NB4 (cell line): ENCODE measurements at regions not wholly inside any gene's neighbourhood (a gene's known extent, or its start where the extent isn't known, plus 50 kb on each side); places are given as distances from the start of the nearest gene placed in this dataset.

ENCODE experiments used
- DNase-seq: peaks from one replicate; pipeline ENCODE4 v3.0.0; 2010; ENCODE audit warnings: low read depth
- H3K4me3 ChIP-seq: one replicate; pipeline ENCODE4 v1.5.1; 2011; ENCODE audit warnings: mild to moderate bottlenecking, low read depth, low read length, moderate library complexity
- CTCF ChIP-seq: IDR thresholded peaks from one replicate; pipeline ENCODE4 v1.5.1; 2012; ENCODE audit warnings: low read depth, low read length
- MYC ChIP-seq: IDR thresholded peaks from 2 replicates; pipeline ENCODE4 v1.6.1; 2011; ENCODE audit warnings: low read depth, low read length
- POLR2A ChIP-seq: IDR thresholded peaks from 2 replicates; pipeline ENCODE4 v1.6.1; 2011; ENCODE audit warnings: mild to moderate bottlenecking; ENCODE audit not compliant: insufficient read length; ENCODE audit errors: extremely low read depth
- TF ChIP-seq, protein P1 (sequence below): IDR thresholded peaks from 2 replicates; pipeline ENCODE4 v1.6.1; 2011; ENCODE audit warnings: low read depth, low read length

GRCh38 chr5:2283481-2284045, 400.8 kb upstream of the IRX4 start:
- no peak overlapping the region for H3K4me3 ChIP-seq
- TF ChIP-seq POLR2A (no peak), CTCF (no peak), MYC (no peak)
- TF ChIP-seq, protein P1, sequence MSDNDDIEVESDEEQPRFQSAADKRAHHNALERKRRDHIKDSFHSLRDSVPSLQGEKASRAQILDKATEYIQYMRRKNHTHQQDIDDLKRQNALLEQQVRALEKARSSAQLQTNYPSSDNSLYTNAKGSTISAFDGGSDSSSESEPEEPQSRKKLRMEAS, result no peak
- DNase-seq, result no peak

GRCh38 chr5:2282893-2283292, 400.2 kb upstream of the IRX4 start:
- no peak for DNase-seq
- H3K4me3 ChIP-seq, result no peak overlapping the region
- TF ChIP-seq, protein P1, result no peak
- TF ChIP-seq CTCF, result no peak
- TF ChIP-seq POLR2A, result no peak
- TF ChIP-seq MYC, result no peak

DNA sequence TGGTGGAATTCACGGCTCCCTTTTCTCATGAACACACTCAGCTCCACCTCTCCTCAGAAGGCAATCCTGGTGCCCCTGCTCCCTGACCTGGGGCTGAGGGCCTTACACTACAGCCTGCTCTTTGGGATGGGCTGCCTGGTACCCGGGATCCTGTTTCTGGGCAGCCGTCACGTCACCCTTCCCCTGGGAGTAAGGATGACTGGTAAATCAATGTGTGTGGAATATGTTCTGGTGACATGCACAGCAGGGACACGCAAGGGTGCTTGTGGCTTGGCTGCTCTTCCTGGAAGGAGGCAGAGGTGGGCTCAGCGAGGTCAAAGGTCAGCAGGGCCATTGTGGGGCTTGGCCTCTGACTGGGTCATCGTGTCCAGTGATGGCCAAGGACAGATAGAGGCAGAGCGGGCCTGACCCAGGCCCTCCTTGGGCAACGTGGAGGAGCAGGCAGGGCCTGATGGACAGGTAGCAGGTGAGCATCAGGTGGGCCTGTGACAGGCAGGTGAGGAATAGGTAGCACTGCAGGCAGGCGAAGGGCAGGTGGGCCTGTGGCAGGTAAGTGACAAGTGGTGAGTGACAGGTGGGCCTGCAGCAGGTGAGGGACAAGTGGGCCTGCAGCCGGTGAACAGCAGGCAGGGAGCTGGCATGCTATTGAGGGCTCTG, 399.4 kb upstream of the IRX4 start:
- no peak overlapping the region for H3K4me3 ChIP-seq
- no peak for DNase-seq
- TF ChIP-seq, protein P1, result no peak
- TF ChIP-seq MYC, result no peak
- no peak for TF ChIP-seq CTCF
- TF ChIP-seq POLR2A, result no peak

GRCh38 chr5:2281446-2281845, 398.7 kb upstream of the IRX4 start:
- no peak overlapping the region for H3K4me3 ChIP-seq
- DNase-seq, result no peak
- TF ChIP-seq, protein P1, result no peak
- no peak for TF ChIP-seq POLR2A
- TF ChIP-seq CTCF, result no peak

GRCh38 chr5:2280318-2280717, 397.6 kb upstream of the IRX4 start:
- H3K4me3 ChIP-seq, result no peak overlapping the region
- no peak for DNase-seq
- TF ChIP-seq CTCF (no peak), POLR2A (no peak), MYC (no peak)
- TF ChIP-seq, protein P1, result no peak

DNA sequence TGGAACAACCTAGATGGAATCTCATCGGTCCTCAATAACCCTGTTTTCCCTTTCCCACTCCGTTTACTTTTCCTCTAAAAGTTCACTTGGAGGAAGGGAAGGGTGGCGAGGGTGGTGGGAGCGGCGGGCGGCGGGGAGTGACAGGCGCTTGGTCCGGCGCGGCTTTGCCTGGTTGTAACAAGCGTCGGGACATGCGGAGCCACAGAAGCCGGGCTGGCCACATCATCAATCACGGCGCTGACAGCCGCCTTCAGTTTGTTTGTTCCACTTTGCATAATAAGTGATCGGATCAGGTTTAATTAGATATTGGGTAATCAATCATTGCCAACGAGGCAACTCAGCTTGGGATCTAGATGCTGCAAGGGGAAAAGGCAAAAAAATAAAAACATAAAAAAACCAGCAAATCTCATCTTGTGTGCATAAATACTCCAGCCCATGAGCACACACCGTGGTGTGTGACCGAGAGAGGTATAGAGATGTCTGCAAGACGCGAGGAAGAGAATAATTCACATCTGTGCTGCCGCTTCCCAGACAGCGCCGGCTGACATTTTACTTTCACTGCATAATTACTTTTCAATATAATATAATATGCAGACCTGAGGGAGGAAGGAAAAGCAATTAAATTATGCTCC, 396.2 kb upstream of the IRX4 start:
- DNase-seq, result no peak
- no peak for TF ChIP-seq POLR2A
- no peak for TF ChIP-seq MYC
- no peak for TF ChIP-seq CTCF
- TF ChIP-seq, protein P1, result no peak
- H3K4me3 ChIP-seq, result no peak overlapping the region
